ENCODE measurements at regions not wholly inside any gene's neighbourhood (a gene's known extent, or its start where the extent isn't known, plus 50 kb on each side); places are given as distances from the start of the nearest gene placed in this dataset.

DNA sequence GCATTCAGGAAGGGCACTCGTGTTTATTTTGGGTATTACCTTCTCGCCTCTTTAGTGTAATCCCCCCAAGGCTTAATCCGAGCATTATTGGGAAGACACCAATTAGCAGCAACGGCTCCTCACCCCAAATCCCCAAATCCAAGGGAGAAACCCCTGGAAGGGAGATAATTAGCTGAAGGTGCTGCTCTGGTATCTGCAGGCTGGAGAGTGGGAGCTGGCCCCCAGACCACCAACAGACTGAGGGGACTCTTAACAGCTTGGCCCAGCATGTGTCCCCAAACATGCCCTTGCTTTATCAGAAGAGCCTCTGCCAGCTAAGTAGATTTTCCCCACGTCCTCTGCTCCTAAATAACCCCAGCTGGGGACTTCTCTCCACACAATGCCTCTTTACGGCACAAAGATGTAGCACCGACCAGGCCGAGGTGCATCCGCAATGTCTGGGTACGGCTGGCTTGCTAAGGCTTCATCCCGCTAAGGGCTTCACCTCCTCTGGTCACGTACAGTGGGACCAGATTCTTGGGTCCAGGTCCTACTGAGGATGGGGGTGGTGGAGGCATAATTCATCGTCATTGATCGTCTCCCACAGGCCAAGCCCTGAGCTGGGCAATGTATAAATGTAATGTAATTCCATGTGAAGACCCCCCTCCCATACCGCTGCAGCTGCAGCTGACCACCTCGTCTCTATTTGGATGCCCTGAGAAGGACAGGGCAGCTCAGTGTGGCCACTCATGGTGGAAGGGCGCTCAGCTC lies 123.7 kb upstream of the GSC start:
- peaks cover 0 to 10% of the 10 kb centered on the region in 2 donors for H3K27me3 ChIP-seq (ENCODE audit: control insufficient read depth in 2 of 2, insufficient read depth in 2 of 2, low read length in 2 of 2)
- H3K4me1 ChIP-seq (ENCODE audit: control insufficient read depth in 2 of 2, insufficient read depth in 2 of 2, low read length in 2 of 2) = peaks cover 0 to 3% of the 10 kb centered on the region in 2 donors
- H3K4me3 ChIP-seq (ENCODE audit: low read length in 2 of 2) = no peak overlapping the region
- H3K27ac ChIP-seq (ENCODE audit: low read depth in 2 of 2, low read length in 2 of 2) = no peak overlapping the region
- H3K36me3 ChIP-seq (ENCODE audit: control insufficient read depth in 2 of 2, insufficient read depth in 2 of 2, low read length in 2 of 2) = no peaks in the 10 kb centered on the region
- no peak overlapping the region for H3K9ac ChIP-seq (ENCODE audit: low read depth in 1 of 2, low read length in 2 of 2)
- no peaks in the 10 kb centered on the region for H3K9me3 ChIP-seq (ENCODE audit: control insufficient read depth in 2 of 2, low read length in 2 of 2)

DNA sequence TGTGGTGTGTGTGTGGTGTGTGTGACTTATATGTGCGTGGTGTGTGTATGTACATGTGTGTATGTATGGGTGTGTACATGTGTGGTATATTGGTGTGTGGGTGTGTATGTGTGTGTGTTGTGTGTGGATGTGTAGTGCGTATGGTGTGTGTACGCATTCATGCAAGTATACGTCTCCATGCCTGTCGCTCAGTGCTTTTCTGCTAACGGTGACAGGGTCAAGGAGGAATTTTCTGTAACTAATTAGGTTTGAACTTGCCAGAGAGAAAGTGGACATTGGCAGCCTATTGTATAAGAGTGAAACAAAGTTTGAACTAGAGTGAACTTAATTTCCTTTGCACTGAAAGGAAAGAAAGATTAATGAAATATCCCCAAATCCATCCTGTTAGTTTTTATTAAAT lies 120.9 kb upstream of the GSC start:
- no peaks in the 10 kb centered on the region for H3K36me3 ChIP-seq (ENCODE audit: control insufficient read depth in 2 of 2, insufficient read depth in 2 of 2, low read length in 2 of 2)
- H3K27me3 ChIP-seq (ENCODE audit: control insufficient read depth in 2 of 2, insufficient read depth in 2 of 2, low read length in 2 of 2) = peaks cover 0 to 8% of the 10 kb centered on the region in 2 donors
- no peak overlapping the region for H3K4me3 ChIP-seq (ENCODE audit: low read length in 2 of 2)
- no peak overlapping the region for H3K9ac ChIP-seq (ENCODE audit: low read depth in 1 of 2, low read length in 2 of 2)
- H3K4me1 ChIP-seq (ENCODE audit: control insufficient read depth in 2 of 2, insufficient read depth in 2 of 2, low read length in 2 of 2) = peaks cover 0 to 10% of the 10 kb centered on the region in 2 donors
- H3K9me3 ChIP-seq (ENCODE audit: control insufficient read depth in 2 of 2, low read length in 2 of 2) = no peaks in the 10 kb centered on the region
- H3K27ac ChIP-seq (ENCODE audit: low read depth in 2 of 2, low read length in 2 of 2) = no peak overlapping the region

DNA sequence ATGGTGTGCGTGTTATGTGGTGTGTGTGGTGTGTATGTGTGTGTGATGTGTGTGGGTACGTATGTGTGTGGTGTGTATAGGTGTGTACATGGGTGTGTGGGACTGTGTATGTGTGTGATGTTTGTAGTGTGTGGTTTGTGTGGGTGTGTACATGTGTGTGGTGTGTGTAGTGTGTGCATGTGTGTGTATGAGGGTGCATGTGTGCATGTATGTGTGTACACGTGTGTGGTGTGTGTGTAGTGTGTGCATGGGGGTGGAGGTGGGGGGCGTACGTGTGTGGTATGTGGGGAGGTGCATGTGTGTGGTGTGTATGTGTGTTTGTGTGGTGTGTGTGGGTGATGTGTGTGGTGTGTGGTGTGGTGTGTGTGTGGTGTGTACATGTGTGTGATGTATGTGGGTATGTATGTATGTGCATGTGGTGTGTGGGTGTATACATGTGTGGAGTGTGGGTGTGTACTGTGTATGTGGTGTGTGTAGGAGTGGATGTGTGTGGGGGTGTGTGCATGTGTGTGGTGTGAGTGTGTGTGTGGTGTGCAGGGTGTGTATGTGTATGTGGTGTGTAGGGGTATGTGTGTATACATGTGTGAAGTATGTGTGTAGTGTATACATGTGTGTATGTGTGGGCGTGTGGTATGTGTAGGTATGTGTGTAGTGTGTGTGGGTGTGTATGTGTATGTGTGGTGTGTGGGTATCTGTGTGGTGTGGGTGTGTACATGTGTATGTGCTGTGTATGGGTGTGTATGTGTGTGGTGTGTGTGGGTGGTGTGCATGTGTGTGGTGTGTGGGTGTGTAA lies 119.8 kb upstream of the GSC start:
- Histone ChIP-seq H3K36me3 (ENCODE audit: control insufficient read depth in 2 of 2, insufficient read depth in 2 of 2, low read length in 2 of 2) (no peaks in the 10 kb centered on the region), H3K9ac (ENCODE audit: low read depth in 1 of 2, low read length in 2 of 2) (no peak overlapping the region), H3K9me3 (ENCODE audit: control insufficient read depth in 2 of 2, low read length in 2 of 2) (no peaks in the 10 kb centered on the region), H3K4me3 (ENCODE audit: low read length in 2 of 2) (no peak overlapping the region), H3K27me3 (ENCODE audit: control insufficient read depth in 2 of 2, insufficient read depth in 2 of 2, low read length in 2 of 2) (peaks cover 0 to 8% of the 10 kb centered on the region in 2 donors), H3K4me1 (ENCODE audit: control insufficient read depth in 2 of 2, insufficient read depth in 2 of 2, low read length in 2 of 2) (peaks cover 0 to 10% of the 10 kb centered on the region in 2 donors), H3K27ac (ENCODE audit: low read depth in 2 of 2, low read length in 2 of 2) (no peak overlapping the region)

DNA sequence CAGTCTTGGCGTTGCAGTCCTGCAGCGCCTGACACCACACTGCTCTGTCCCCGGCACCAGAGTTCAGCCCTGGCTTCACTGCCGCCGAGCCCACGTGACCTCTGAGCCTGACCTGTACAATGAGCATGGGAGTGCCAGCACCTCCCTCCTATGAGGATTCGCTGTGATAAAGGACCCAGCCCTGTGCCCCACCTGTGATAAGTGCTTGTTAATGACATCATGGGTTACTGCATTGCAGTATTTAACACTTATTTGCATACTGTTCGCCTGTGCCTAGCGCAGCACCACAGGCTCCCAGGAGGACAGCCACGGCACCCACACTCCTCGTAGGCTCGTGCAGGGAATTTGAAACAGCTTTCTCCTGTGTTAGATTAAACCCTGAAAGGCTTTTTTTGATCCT lies 118.2 kb upstream of the GSC start:
- H3K27ac ChIP-seq (ENCODE audit: low read depth in 2 of 2, low read length in 2 of 2) = peak overlapping the region in 1 of 2 donors; percentile 34
- peak overlapping the region; percentile 26 to 38 for H3K4me3 ChIP-seq (ENCODE audit: low read length in 2 of 2)
- H3K9ac ChIP-seq (ENCODE audit: low read depth in 1 of 2, low read length in 2 of 2) = peak overlapping the region in 1 of 2 donors; percentile 70
- no peaks in the 10 kb centered on the region for H3K36me3 ChIP-seq (ENCODE audit: control insufficient read depth in 2 of 2, insufficient read depth in 2 of 2, low read length in 2 of 2)
- H3K4me1 ChIP-seq (ENCODE audit: control insufficient read depth in 2 of 2, insufficient read depth in 2 of 2, low read length in 2 of 2) = peaks cover 0 to 10% of the 10 kb centered on the region in 2 donors
- H3K27me3 ChIP-seq (ENCODE audit: control insufficient read depth in 2 of 2, insufficient read depth in 2 of 2, low read length in 2 of 2) = peaks cover 0 to 8% of the 10 kb centered on the region in 2 donors
- H3K9me3 ChIP-seq (ENCODE audit: control insufficient read depth in 2 of 2, low read length in 2 of 2) = no peaks in the 10 kb centered on the region

DNA sequence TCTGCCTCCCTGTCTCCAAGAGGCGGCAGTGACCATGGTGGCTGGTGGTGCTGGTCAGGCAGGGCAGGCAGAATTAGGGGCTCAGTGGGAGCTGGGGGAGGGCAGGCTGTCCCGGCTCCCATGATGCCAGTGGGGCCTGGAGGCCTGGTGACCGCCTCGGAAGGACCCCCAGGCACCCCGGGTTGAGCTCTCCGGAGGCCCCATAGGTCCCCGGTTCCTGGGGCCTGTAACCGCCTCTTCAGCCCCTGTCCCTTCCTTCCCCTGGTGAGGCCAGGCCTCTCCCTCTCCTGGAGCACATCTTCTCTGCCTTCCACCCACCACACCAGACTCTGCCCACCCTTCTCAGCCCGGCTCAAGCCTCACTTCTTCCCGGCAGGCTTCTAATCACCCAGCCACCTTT lies 117.7 kb upstream of the GSC start:
- H3K36me3 ChIP-seq (ENCODE audit: control insufficient read depth in 2 of 2, insufficient read depth in 2 of 2, low read length in 2 of 2) = no peaks in the 10 kb centered on the region
- peak overlapping the region in 1 of 2 donors; percentile 34 for H3K27ac ChIP-seq (ENCODE audit: low read depth in 2 of 2, low read length in 2 of 2)
- peak overlapping the region; percentile 26 to 38 for H3K4me3 ChIP-seq (ENCODE audit: low read length in 2 of 2)

DNA sequence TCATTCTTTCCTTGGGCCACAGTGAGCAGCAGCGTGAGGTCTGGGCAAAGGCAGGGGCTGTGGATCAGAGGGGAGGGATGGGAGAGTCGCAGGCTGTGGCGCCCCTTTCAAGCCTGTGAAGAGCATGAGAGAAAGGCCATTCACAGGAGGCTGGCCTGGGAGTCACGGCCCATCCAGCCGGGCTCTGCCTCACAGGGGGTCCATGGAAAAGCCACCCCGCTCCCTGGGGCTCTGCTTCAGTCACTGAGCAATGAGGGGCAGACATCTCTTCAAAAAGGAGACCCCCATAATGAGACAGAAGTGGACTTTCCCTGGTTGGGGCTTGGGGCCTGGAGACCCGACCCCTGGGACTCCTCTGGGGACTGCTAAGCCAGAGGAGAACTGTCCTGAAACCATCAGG lies 117.0 kb upstream of the GSC start:
- Histone ChIP-seq H3K4me3 (ENCODE audit: low read length in 2 of 2) (no peak overlapping the region), H3K4me1 (ENCODE audit: control insufficient read depth in 2 of 2, insufficient read depth in 2 of 2, low read length in 2 of 2) (peaks cover 0 to 10% of the 10 kb centered on the region in 2 donors), H3K9me3 (ENCODE audit: control insufficient read depth in 2 of 2, low read length in 2 of 2) (no peaks in the 10 kb centered on the region), H3K27me3 (ENCODE audit: control insufficient read depth in 2 of 2, insufficient read depth in 2 of 2, low read length in 2 of 2) (peaks cover 0 to 8% of the 10 kb centered on the region in 2 donors), H3K36me3 (ENCODE audit: control insufficient read depth in 2 of 2, insufficient read depth in 2 of 2, low read length in 2 of 2) (no peaks in the 10 kb centered on the region), H3K9ac (ENCODE audit: low read depth in 1 of 2, low read length in 2 of 2) (no peak overlapping the region), H3K27ac (ENCODE audit: low read depth in 2 of 2, low read length in 2 of 2) (no peak overlapping the region)

More for the DNA sequence above, 117.7 kb upstream of the GSC start:
- Histone ChIP-seq H3K27me3 (ENCODE audit: control insufficient read depth in 2 of 2, insufficient read depth in 2 of 2, low read length in 2 of 2) (peaks cover 0 to 8% of the 10 kb centered on the region in 2 donors), H3K9me3 (ENCODE audit: control insufficient read depth in 2 of 2, low read length in 2 of 2) (no peaks in the 10 kb centered on the region), H3K9ac (ENCODE audit: low read depth in 1 of 2, low read length in 2 of 2) (peak overlapping the region in 1 of 2 donors; percentile 57), H3K4me1 (ENCODE audit: control insufficient read depth in 2 of 2, insufficient read depth in 2 of 2, low read length in 2 of 2) (peaks cover 0 to 10% of the 10 kb centered on the region in 2 donors)

DNA sequence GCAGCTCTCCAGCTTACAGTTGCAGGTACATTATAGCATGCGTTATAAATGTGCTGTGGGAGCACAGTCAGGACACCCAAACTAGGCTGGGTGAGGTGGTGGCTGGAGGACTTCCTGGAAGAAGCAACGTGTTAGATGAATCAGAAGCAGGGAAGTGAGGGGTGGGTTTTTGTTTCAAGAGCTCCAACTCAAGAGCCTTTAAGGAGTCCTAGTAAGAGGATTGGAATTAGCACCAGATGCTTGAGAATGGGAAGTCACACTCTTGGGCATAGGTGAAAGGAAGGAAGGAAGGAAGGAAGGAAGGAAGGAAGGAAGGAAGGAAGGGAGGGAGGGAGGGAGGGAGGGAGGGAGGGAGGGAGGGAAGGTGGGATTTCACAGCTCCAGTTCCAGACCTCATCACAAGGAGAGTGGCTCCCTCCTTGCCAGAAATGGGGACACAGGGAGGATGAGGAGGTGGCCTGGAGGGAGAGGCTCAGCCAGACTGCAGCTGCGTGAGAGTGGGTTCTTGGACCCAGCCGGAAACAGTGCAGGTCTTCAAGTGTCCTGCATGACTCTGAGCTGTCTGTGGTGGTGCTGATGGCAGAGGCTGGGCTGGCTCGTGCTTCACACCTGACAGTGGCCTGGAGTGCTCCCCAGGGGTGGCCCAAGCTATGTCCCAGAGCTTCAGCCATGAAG lies 115.7 kb upstream of the GSC start:
- Histone ChIP-seq H3K9ac (ENCODE audit: low read depth in 1 of 2, low read length in 2 of 2) (no peak overlapping the region), H3K27ac (ENCODE audit: low read depth in 2 of 2, low read length in 2 of 2) (no peak overlapping the region), H3K27me3 (ENCODE audit: control insufficient read depth in 2 of 2, insufficient read depth in 2 of 2, low read length in 2 of 2) (peaks cover 0 to 8% of the 10 kb centered on the region in 2 donors), H3K4me3 (ENCODE audit: low read length in 2 of 2) (no peak overlapping the region), H3K36me3 (ENCODE audit: control insufficient read depth in 2 of 2, insufficient read depth in 2 of 2, low read length in 2 of 2) (no peaks in the 10 kb centered on the region), H3K4me1 (ENCODE audit: control insufficient read depth in 2 of 2, insufficient read depth in 2 of 2, low read length in 2 of 2) (peaks cover 0 to 10% of the 10 kb centered on the region in 2 donors), H3K9me3 (ENCODE audit: control insufficient read depth in 2 of 2, low read length in 2 of 2) (no peaks in the 10 kb centered on the region)

DNA sequence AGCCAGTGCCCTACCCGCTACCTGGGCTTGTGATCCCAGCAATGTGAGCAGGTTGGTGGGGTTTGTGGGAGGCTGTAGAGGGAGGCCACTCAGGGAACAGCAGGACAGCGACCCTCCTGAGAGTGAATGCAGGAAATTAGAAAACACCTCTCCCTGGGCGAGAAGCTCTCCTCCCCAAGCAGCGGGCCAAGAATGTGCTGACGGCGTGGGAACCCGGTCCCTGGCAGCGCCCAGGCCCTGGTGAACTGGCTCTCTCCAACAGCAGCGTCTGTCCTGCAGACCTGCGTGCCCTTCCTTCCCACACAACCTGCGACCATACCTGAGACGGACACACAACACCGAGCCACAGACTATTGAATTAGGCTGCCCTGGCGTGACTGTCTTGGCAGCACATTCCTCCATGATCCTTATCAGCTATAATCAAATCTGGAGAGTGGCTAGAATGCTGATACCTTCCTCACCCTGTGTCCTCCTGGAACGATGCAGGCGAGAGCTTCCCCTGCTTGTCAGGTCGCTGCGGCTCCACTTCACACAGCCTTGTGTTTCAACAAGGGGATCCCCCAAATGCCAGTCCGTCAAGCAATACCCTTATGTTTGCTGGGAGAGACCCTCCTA lies 114.8 kb upstream of the GSC start:
- no peak overlapping the region for H3K27ac ChIP-seq (ENCODE audit: low read depth in 2 of 2, low read length in 2 of 2)
- no peak overlapping the region for H3K4me3 ChIP-seq (ENCODE audit: low read length in 2 of 2)
- H3K9ac ChIP-seq (ENCODE audit: low read depth in 1 of 2, low read length in 2 of 2) = no peak overlapping the region
- no peaks in the 10 kb centered on the region for H3K36me3 ChIP-seq (ENCODE audit: control insufficient read depth in 2 of 2, insufficient read depth in 2 of 2, low read length in 2 of 2)
- H3K4me1 ChIP-seq (ENCODE audit: control insufficient read depth in 2 of 2, insufficient read depth in 2 of 2, low read length in 2 of 2) = peaks cover 0 to 10% of the 10 kb centered on the region in 2 donors
- no peaks in the 10 kb centered on the region for H3K27me3 ChIP-seq (ENCODE audit: control insufficient read depth in 2 of 2, insufficient read depth in 2 of 2, low read length in 2 of 2)
- no peaks in the 10 kb centered on the region for H3K9me3 ChIP-seq (ENCODE audit: control insufficient read depth in 2 of 2, low read length in 2 of 2)

DNA sequence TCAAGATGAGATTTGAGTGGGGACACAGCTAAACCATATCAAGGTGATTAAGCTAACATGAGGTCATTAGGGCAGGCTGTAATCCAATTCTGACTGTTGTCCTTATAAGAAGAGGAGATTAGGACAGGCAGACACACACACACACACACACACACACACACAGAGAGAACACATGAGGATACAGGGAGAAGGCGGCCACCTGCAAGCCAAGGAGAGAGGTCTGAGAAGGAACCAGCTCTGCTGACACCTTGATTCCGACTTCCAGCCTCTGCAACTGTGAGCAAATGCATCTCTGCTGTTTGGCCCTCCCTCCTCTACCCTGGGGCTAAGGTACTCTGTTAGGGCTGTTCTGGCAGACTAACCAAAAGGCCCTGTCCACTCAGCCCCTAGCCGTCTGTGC lies 112.5 kb upstream of the GSC start:
- Histone ChIP-seq H3K4me1 (ENCODE audit: control insufficient read depth in 2 of 2, insufficient read depth in 2 of 2, low read length in 2 of 2) (no peaks in the 10 kb centered on the region), H3K36me3 (ENCODE audit: control insufficient read depth in 2 of 2, insufficient read depth in 2 of 2, low read length in 2 of 2) (no peaks in the 10 kb centered on the region), H3K9me3 (ENCODE audit: control insufficient read depth in 2 of 2, low read length in 2 of 2) (no peaks in the 10 kb centered on the region), H3K27ac (ENCODE audit: low read depth in 2 of 2, low read length in 2 of 2) (no peak overlapping the region), H3K9ac (ENCODE audit: low read depth in 1 of 2, low read length in 2 of 2) (no peak overlapping the region), H3K27me3 (ENCODE audit: control insufficient read depth in 2 of 2, insufficient read depth in 2 of 2, low read length in 2 of 2) (no peaks in the 10 kb centered on the region), H3K4me3 (ENCODE audit: low read length in 2 of 2) (no peak overlapping the region)
